KMS-11 (cell line): ENCODE measurements at regions not wholly inside any gene's neighbourhood (a gene's known extent, or its start where the extent isn't known, plus 50 kb on each side); places are given as distances from the start of the nearest gene placed in this dataset.

ENCODE experiments used
- H2AFZ ChIP-seq: fragments of 200-600 bp; sonication (generic); 2 replicates; pipeline ENCODE4 v1.6.1; 2016; ENCODE audit warnings: antibody characterized with exemption, mixed run types, low read depth
- H3K27ac ChIP-seq: fragments of 200-600 bp; sonication (generic); 2 replicates; pipeline ENCODE4 v1.6.1; 2016; ENCODE audit warnings: mild to moderate bottlenecking, mixed run types
- H3K27me3 ChIP-seq: fragments of 200-600 bp; sonication (generic); 2 replicates; pipeline ENCODE4 v1.6.1; 2017; ENCODE audit warnings: mild to moderate bottlenecking, low read depth, mixed run types, moderate library complexity; ENCODE audit not compliant: insufficient read depth
- H3K36me3 ChIP-seq: fragments of 200-600 bp; sonication (generic); 2 replicates; pipeline ENCODE4 v1.6.1; 2017; ENCODE audit warnings: mild to moderate bottlenecking, mixed run types; ENCODE audit not compliant: insufficient read depth
- H3K4me1 ChIP-seq: fragments of 200-600 bp; sonication (generic); 2 replicates; pipeline ENCODE4 v1.6.1; 2016; ENCODE audit warnings: mild to moderate bottlenecking, low read depth, mixed run types; ENCODE audit not compliant: poor library complexity, severe bottlenecking
- H3K4me2 ChIP-seq: fragments of 200-600 bp; sonication (generic); 2 replicates; pipeline ENCODE4 v1.7.0; 2016; ENCODE audit warnings: mild to moderate bottlenecking, mixed run types
- H3K4me3 ChIP-seq: fragments of 200-600 bp; sonication (generic); IDR thresholded peaks from 2 replicates; pipeline ENCODE4 v1.6.1; 2017; ENCODE audit warnings: low read depth, low read length, mixed read lengths; ENCODE audit not compliant: insufficient read depth
- H3K79me2 ChIP-seq: fragments of 200-600 bp; sonication (generic); 2 replicates; pipeline ENCODE4 v1.6.1; 2016; ENCODE audit warnings: low read depth, mixed run types; ENCODE audit not compliant: insufficient read depth
- H3K9ac ChIP-seq: fragments of 200-600 bp; sonication (generic); 2 replicates; pipeline ENCODE4 v1.6.1; 2016; ENCODE audit warnings: mild to moderate bottlenecking, mixed run types
- H4K20me1 ChIP-seq: fragments of 200-600 bp; sonication (generic); 2 replicates; pipeline ENCODE4 v1.6.1; 2016; ENCODE audit warnings: mild to moderate bottlenecking, mixed run types; ENCODE audit not compliant: insufficient read depth
- TF ChIP-seq, protein P1 (sequence below): fragments of 200-600 bp; sonication (generic); conservative IDR thresholded peaks from 2 replicates; pipeline ENCODE4 v1.6.1; 2017; ENCODE audit warnings: low read depth, mild to moderate bottlenecking, antibody characterized with exemption, low read length, moderate library complexity, mixed read lengths

DNA sequence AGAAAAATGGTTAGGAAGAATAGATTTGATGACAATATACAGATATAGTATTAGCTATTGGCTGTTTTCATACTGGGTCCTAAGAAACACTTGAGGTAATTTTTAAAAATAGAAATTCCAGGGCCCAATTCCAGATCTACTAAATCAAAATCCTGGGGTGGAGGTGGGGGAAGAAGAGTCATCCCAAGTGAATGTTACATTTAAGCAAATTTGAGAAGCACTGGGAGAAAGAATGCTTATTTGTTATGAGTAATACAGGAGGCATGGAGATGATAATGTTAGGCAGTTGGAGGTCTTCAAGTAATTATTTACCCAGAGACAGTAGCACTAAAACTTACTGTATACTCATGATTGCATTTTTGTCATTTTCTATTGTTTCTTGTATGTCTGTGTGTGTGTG, 93.0 kb upstream of the DAB2 start:
- H3K4me2 ChIP-seq, result no peak overlapping the region
- H4K20me1 ChIP-seq, result no peaks in the 10 kb centered on the region
- TF ChIP-seq, protein P1, sequence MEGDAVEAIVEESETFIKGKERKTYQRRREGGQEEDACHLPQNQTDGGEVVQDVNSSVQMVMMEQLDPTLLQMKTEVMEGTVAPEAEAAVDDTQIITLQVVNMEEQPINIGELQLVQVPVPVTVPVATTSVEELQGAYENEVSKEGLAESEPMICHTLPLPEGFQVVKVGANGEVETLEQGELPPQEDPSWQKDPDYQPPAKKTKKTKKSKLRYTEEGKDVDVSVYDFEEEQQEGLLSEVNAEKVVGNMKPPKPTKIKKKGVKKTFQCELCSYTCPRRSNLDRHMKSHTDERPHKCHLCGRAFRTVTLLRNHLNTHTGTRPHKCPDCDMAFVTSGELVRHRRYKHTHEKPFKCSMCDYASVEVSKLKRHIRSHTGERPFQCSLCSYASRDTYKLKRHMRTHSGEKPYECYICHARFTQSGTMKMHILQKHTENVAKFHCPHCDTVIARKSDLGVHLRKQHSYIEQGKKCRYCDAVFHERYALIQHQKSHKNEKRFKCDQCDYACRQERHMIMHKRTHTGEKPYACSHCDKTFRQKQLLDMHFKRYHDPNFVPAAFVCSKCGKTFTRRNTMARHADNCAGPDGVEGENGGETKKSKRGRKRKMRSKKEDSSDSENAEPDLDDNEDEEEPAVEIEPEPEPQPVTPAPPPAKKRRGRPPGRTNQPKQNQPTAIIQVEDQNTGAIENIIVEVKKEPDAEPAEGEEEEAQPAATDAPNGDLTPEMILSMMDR, result no peak
- no peak overlapping the region for H3K27ac ChIP-seq
- no peaks in the 10 kb centered on the region for H3K36me3 ChIP-seq
- H3K9ac ChIP-seq, result no peak overlapping the region
- no peaks in the 10 kb centered on the region for H3K4me1 ChIP-seq
- no peak overlapping the region for H2AFZ ChIP-seq
- no peaks in the 10 kb centered on the region for H3K79me2 ChIP-seq
- H3K27me3 ChIP-seq, result no peaks in the 10 kb centered on the region
- H3K4me3 ChIP-seq, result no peak overlapping the region

DNA sequence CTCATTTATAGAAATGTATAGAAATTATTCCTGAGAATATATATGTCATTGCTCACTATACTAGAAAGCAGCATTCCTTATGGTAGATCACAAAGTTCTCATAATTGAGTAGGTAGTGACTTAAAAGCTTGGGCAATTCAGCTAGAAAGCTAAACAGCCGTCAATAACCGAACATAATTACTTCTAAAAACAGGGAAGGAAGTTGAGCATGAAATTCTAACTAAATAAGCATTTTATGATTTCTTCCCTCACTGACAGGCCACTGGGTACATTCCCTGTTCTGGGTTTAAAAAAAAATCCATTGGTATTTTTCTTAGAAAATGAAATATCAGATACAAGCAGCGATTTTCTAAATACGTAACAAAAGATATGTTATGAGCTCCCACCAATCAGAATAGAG, 91.1 kb upstream of the DAB2 start:
- Histone ChIP-seq H3K27ac (no peak overlapping the region), H3K36me3 (no peaks in the 10 kb centered on the region), H3K27me3 (no peaks in the 10 kb centered on the region), H4K20me1 (no peaks in the 10 kb centered on the region), H3K4me3 (no peak overlapping the region), H3K4me2 (no peak overlapping the region), H2AFZ (no peak overlapping the region), H3K9ac (no peak overlapping the region), H3K79me2 (no peaks in the 10 kb centered on the region), H3K4me1 (no peaks in the 10 kb centered on the region)
- TF ChIP-seq, protein P1, result no peak

DNA sequence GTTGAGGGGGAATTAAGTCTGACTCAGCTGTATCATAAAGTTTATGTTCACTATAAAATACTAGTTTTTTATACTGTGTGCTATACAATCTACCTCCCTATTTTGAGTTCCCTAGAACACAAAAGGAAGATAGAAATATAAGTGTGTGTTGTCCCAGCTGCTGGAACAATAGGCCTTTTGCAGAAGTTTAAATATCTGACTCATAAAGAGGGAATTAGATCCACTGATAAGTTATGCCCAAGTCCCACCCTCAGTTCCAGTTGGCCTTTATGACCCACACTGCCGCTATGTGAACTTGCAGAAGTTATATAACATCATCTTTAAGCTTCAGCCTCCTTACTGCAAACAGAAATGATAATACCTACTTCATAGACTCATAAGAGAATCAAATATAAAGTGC, 88.5 kb upstream of the DAB2 start:
- no peak overlapping the region for H3K4me2 ChIP-seq
- no peak overlapping the region for H3K27ac ChIP-seq
- no peak overlapping the region for H3K4me3 ChIP-seq
- H3K27me3 ChIP-seq, result no peaks in the 10 kb centered on the region
- H3K9ac ChIP-seq, result no peak overlapping the region
- no peaks in the 10 kb centered on the region for H3K36me3 ChIP-seq
- H2AFZ ChIP-seq, result no peak overlapping the region
- no peaks in the 10 kb centered on the region for H4K20me1 ChIP-seq
- TF ChIP-seq, protein P1, result no peak
- no peaks in the 10 kb centered on the region for H3K4me1 ChIP-seq
- no peaks in the 10 kb centered on the region for H3K79me2 ChIP-seq

DNA sequence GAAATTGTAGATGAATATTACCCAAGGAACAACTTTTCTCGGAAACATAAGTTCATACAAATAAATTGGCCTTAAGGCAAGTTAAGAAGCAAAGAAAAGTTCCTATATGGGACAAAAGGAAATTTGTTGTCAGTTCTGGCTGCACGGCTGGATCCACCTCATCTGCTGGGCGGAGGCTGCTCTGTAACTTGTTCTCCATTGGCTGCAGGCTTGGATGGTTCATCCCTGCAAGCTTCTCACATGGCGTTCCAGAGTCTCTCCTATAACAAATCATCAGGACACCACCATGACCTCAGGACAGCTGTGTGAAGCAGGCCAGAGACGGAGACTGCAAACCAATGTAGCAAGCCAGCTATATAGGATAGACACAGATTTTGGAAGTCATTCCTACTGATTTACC, 81.4 kb upstream of the DAB2 start:
- H3K4me3 ChIP-seq, result no peak overlapping the region
- TF ChIP-seq, protein P1, result no peak
- no peak overlapping the region for H3K27ac ChIP-seq
- no peak overlapping the region for H3K4me2 ChIP-seq
- no peaks in the 10 kb centered on the region for H4K20me1 ChIP-seq
- H3K4me1 ChIP-seq, result peaks cover 11% of the 10 kb centered on the region
- H2AFZ ChIP-seq, result no peak overlapping the region
- no peaks in the 10 kb centered on the region for H3K79me2 ChIP-seq
- no peaks in the 10 kb centered on the region for H3K27me3 ChIP-seq
- no peaks in the 10 kb centered on the region for H3K36me3 ChIP-seq
- H3K9ac ChIP-seq, result no peak overlapping the region

DNA sequence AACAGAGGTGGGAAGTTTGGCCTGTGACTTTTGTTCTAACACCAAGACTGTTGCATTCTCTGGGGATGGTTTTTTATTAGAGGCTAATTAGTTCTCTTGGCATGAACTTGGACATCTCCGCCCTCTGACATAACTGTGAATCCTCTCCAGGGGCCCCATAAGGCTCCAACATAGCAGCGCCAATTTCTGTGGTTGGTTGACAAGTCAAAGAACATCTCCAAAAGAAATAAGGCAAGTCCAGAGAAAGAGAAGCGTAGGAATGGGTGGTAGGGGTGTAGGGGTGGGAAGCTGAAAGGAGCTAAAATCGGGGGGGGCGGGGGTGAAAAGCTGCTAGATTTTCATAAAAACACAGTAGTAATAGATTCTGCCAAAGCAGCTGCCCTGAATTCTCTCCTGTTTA, 81.0 kb upstream of the DAB2 start:
- no peak overlapping the region for H3K4me2 ChIP-seq
- no peak overlapping the region for H2AFZ ChIP-seq
- no peak overlapping the region for H3K9ac ChIP-seq
- no peak overlapping the region for H3K27ac ChIP-seq
- peaks cover 13% of the 10 kb centered on the region for H3K4me1 ChIP-seq
- no peak overlapping the region for H3K4me3 ChIP-seq
- TF ChIP-seq, protein P1, result no peak
- no peaks in the 10 kb centered on the region for H3K27me3 ChIP-seq
- H4K20me1 ChIP-seq, result no peaks in the 10 kb centered on the region
- H3K79me2 ChIP-seq, result no peaks in the 10 kb centered on the region
- H3K36me3 ChIP-seq, result no peaks in the 10 kb centered on the region
